D721Med (cell line): ENCODE measurements at regions not wholly inside any gene's neighbourhood (a gene's known extent, or its start where the extent isn't known, plus 50 kb on each side); places are given as distances from the start of the nearest gene placed in this dataset.

Experiments
- DNase-seq: peaks from one replicate; pipeline ENCODE4 v3.0.0; 2011; ENCODE audit warnings: low spot score; ENCODE audit not compliant: insufficient read length
- FAIRE-seq: peaks from 2 replicates; lab custom pipeline; 2011; peaks lifted over from hg19 to GRCh38; lab: Jason Lieb, UNC
- CTCF ChIP-seq: IDR thresholded peaks from 2 replicates; pipeline ENCODE4 v1.5.1; 2012; ENCODE audit warnings: mild to moderate bottlenecking, control low read depth; ENCODE audit not compliant: insufficient read depth; ENCODE audit errors: missing control alignments

- DNase-seq (no peak), FAIRE-seq (no peak)
- no peak for TF ChIP-seq CTCF
Measured at GRCh38 chr10:47181052-47181849, 118.7 kb upstream of the GDF10 start.

- FAIRE-seq: no peak
- no peak for TF ChIP-seq CTCF
- no peak for DNase-seq
Measured at GRCh38 chr10:47182934-47183703, 116.9 kb upstream of the GDF10 start.

GRCh38 chr10:47183704-47184041 is 116.3 kb upstream of the GDF10 start:
- no peak for TF ChIP-seq CTCF
- DNase-seq (no peak), FAIRE-seq (no peak)

GRCh38 chr10:47184273-47184672 is 115.7 kb upstream of the GDF10 start:
- no peak for TF ChIP-seq CTCF
- DNase-seq (no peak), FAIRE-seq (no peak)

- DNase-seq (no peak), FAIRE-seq (no peak)
Measured at GRCh38 chr10:47184724-47185330, 115.2 kb upstream of the GDF10 start.

GRCh38 chr10:47186941-47187340 is 113.1 kb upstream of the GDF10 start:
- no peak for DNase-seq
- no peak for FAIRE-seq
- no peak for TF ChIP-seq CTCF

More at GRCh38 chr10:47184724-47185330, 115.2 kb upstream of the GDF10 start:
- TF ChIP-seq CTCF: no peak

- no peak for FAIRE-seq
- DNase-seq: no peak
- TF ChIP-seq CTCF: no peak
Measured at GRCh38 chr10:47187592-47187991, 112.4 kb upstream of the GDF10 start.
